Endodermal cell (in vitro differentiated cells): ENCODE measurements at regions not wholly inside any gene's neighbourhood (a gene's known extent, or its start where the extent isn't known, plus 50 kb on each side); places are given as distances from the start of the nearest gene placed in this dataset.

ENCODE experiments used
- DNase-seq: peaks from one replicate; pipeline ENCODE4 v3.0.0-alpha.2; 2017
- H3K27ac ChIP-seq: 2 replicates; pipeline ENCODE4 v1.5.1; 2013; ENCODE audit warnings: mild to moderate bottlenecking, low read depth, low read length, moderate library complexity
- H3K27me3 ChIP-seq: 2 replicates; pipeline ENCODE4 v1.6.1; 2013; ENCODE audit warnings: mild to moderate bottlenecking, low read length, moderate library complexity; ENCODE audit not compliant: insufficient read depth, control insufficient read depth, poor library complexity, severe bottlenecking
- H3K36me3 ChIP-seq: 2 replicates; pipeline ENCODE4 v1.7.0; 2013; ENCODE audit warnings: mild to moderate bottlenecking, low read length, moderate library complexity; ENCODE audit not compliant: control insufficient read depth, insufficient read depth
- H3K4me1 ChIP-seq: one replicate; pipeline ENCODE4 v1.7.0; 2013; ENCODE audit warnings: low read length; ENCODE audit not compliant: control insufficient read depth, insufficient read depth
- H3K4me3 ChIP-seq: 2 replicates; pipeline ENCODE4 v1.5.1; 2013; ENCODE audit warnings: mild to moderate bottlenecking, low read length, moderate library complexity
- H3K9ac ChIP-seq: 2 replicates; pipeline ENCODE4 v1.6.1; 2013; ENCODE audit warnings: mild to moderate bottlenecking, low read length, moderate library complexity; ENCODE audit not compliant: poor library complexity, severe bottlenecking; ENCODE audit errors: extremely low read depth
- H3K9me3 ChIP-seq: 2 replicates; pipeline ENCODE4 v1.6.1; 2013; ENCODE audit warnings: mild to moderate bottlenecking, low read length, moderate library complexity; ENCODE audit not compliant: control insufficient read depth
- H3K27ac Mint-ChIP-seq: 2 replicates; pipeline ENCODE4 v1.8.0; 2020; ENCODE audit warnings: mixed read lengths
- H3K27me3 Mint-ChIP-seq: 2 replicates; pipeline ENCODE4 v1.8.0; 2021; ENCODE audit warnings: mild to moderate bottlenecking, mixed read lengths; ENCODE audit not compliant: insufficient read depth
- H3K36me3 Mint-ChIP-seq: 2 replicates; pipeline ENCODE4 v1.8.0; 2020; ENCODE audit warnings: low read depth, mixed read lengths
- H3K4me1 Mint-ChIP-seq: 2 replicates; pipeline ENCODE4 v1.8.0; 2020; ENCODE audit warnings: mixed read lengths
- H3K4me3 Mint-ChIP-seq: 2 replicates; pipeline ENCODE4 v1.8.0; 2020; ENCODE audit warnings: mild to moderate bottlenecking, moderate library complexity, mixed read lengths
- H3K9me3 Mint-ChIP-seq: 2 replicates; pipeline ENCODE4 v1.8.0; 2020; ENCODE audit warnings: mild to moderate bottlenecking, mixed read lengths
- CTCF ChIP-seq: fragments of 200-600 bp; sonication (generic); conservative IDR thresholded peaks from 2 replicates; pipeline ENCODE4 v1.5.0; 2021; ENCODE audit warnings: antibody characterized with exemption, mild to moderate bottlenecking
- WGBS, 2 experiments: methylation state at CpG; one replicate each; pipeline versions ENCODE4 v1.1.5 to v1.1.7; 2013; ENCODE audit warnings: missing lambda C conversion rate in 2 of 2, mixed read lengths in 1 of 2; ENCODE audit not compliant: insufficient coverage in 1 of 2, insufficient read length in 1 of 2; 5-methylcytosine and 5-hydroxymethylcytosine counted together

- H3K36me3 ChIP-seq, result no peaks in the 10 kb centered on the region
- H3K4me1 Mint-ChIP-seq, result peaks cover 7% of the 10 kb centered on the region
- H3K9me3 Mint-ChIP-seq, result no peaks in the 10 kb centered on the region
- DNase-seq, result no peak
- peaks cover 2% of the 10 kb centered on the region for H3K4me1 ChIP-seq
- no peaks in the 10 kb centered on the region for H3K36me3 Mint-ChIP-seq
- H3K27ac Mint-ChIP-seq, result no peak overlapping the region
- no peak overlapping the region for H3K4me3 ChIP-seq
- H3K4me3 Mint-ChIP-seq, result no peak overlapping the region
- no peaks in the 10 kb centered on the region for H3K9me3 ChIP-seq
- TF ChIP-seq CTCF, result no peak
- H3K9ac ChIP-seq, result no peak overlapping the region
- peaks cover 39% of the 10 kb centered on the region for H3K27me3 Mint-ChIP-seq
- peaks cover 13% of the 10 kb centered on the region for H3K27me3 ChIP-seq
- WGBS, 2 experiments, result 86% methylated on average over 4 of the region's 4 CpGs; no CpG with 5 or more reads in 1 of the 2 experiments
- H3K27ac ChIP-seq, result no peak overlapping the region
Observed at GRCh38 chr5:82348784-82349425, 70.8 kb upstream of the RPS23 start.

DNA sequence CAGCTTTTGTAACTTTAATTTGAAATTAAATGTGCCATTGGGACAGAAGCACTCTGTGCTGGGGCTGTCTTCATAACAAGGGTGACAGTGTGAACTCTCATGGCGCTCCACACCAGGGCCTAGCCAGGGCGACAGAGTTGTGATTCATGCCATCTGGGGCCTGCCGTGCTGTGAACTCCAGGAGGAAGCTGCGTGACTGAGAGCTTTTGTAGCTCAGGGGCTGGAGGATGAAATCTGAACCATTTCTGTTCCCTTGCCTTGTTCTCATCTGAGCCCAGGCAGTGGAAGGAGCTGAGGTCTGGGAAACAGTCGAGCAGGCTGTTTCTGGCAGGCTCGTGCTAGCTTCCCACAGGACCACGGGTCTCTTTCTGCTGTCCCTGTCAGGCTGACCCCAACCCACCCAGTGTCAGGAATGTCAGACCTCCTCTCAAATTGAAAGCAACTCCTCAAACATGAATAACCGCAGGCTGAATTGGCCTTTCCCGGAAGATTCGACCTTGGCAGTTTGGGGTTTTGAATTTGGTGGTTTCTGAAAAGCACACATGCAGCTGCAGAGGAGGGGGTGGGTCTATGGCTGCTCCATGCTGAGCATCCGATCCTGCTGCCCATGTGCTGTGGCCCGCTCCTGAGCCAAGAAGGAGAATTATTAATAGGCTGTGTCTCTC lies 69.2 kb upstream of the RPS23 start:
- H3K9ac ChIP-seq, result no peak overlapping the region
- H3K9me3 ChIP-seq, result no peaks in the 10 kb centered on the region
- peak; percentile 53 for DNase-seq
- WGBS, 2 experiments, result 50 to 81% methylated on average over 7 to 12 of the region's 12 CpGs
- H3K36me3 ChIP-seq, result no peaks in the 10 kb centered on the region
- Mint-ChIP-seq H3K36me3 (no peaks in the 10 kb centered on the region), H3K4me1 (peaks cover 7% of the 10 kb centered on the region), H3K27ac (no peak overlapping the region), H3K9me3 (no peaks in the 10 kb centered on the region), H3K4me3 (no peak overlapping the region), H3K27me3 (peaks cover 43% of the 10 kb centered on the region)
- no peak overlapping the region for H3K4me3 ChIP-seq
- H3K27me3 ChIP-seq, result peaks cover 13% of the 10 kb centered on the region
- peak overlapping the region; percentile 61 for H3K27ac ChIP-seq
- H3K4me1 ChIP-seq, result peaks cover 2% of the 10 kb centered on the region
- no peak for TF ChIP-seq CTCF

- peaks cover 46% of the 10 kb centered on the region for H3K27me3 Mint-ChIP-seq
- H3K36me3 Mint-ChIP-seq, result no peaks in the 10 kb centered on the region
- H3K27me3 ChIP-seq, result peaks cover 13% of the 10 kb centered on the region
- TF ChIP-seq CTCF, result no peak
- H3K4me3 ChIP-seq, result no peak overlapping the region
- peaks cover 7% of the 10 kb centered on the region for H3K4me1 Mint-ChIP-seq
- WGBS, 2 experiments, result 88 to 94% methylated on average over 8 to 10 of the region's 10 CpGs
- H3K9me3 Mint-ChIP-seq, result no peaks in the 10 kb centered on the region
- H3K9ac ChIP-seq, result no peak overlapping the region
- no peaks in the 10 kb centered on the region for H3K36me3 ChIP-seq
- H3K4me1 ChIP-seq, result peaks cover 2% of the 10 kb centered on the region
- no peak for DNase-seq
- H3K27ac Mint-ChIP-seq, result no peak overlapping the region
- H3K27ac ChIP-seq, result peak overlapping the region; percentile 61
- no peaks in the 10 kb centered on the region for H3K9me3 ChIP-seq
- H3K4me3 Mint-ChIP-seq, result no peak overlapping the region
Observed at GRCh38 chr5:82346399-82347165, 68.4 kb upstream of the RPS23 start.
